Activated CD4-positive, alpha-beta T cell treated with anti-CD3 and anti-CD28 coated beads for 24 hours (primary cell): ENCODE measurements at regions not wholly inside any gene's neighbourhood (a gene's known extent, or its start where the extent isn't known, plus 50 kb on each side); places are given as distances from the start of the nearest gene placed in this dataset.

Experiments used
- DNase-seq, 2 donors: peaks; one replicate each; pipeline ENCODE4 v3.0.0-alpha.2; 2020; ENCODE audit warnings: low read depth in 2 of 2

- no peak for DNase-seq
Measured at GRCh38 chr13:105251293-105251692, 1284.2 kb downstream of the EFNB2 start.

DNA sequence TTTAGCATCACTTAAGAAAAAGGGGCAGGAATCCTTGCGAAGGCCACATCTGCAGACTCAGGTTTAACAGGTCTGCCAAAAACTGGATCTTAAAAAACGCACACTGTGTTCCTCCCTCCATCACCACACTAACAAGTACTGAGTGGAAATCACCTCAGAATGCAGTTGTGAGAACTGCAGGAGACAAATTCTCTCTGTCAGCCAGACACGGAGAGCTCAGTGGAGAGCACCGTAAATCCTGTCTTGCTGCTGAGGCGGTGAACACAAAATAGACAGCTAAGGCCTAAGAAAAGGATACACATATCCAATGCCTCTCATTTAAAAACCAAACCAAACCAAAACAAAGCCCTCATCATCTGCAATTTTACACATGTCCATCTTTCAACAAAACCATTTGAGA lies 1287.6 kb downstream of the EFNB2 start:
- DNase-seq: no peak

DNA sequence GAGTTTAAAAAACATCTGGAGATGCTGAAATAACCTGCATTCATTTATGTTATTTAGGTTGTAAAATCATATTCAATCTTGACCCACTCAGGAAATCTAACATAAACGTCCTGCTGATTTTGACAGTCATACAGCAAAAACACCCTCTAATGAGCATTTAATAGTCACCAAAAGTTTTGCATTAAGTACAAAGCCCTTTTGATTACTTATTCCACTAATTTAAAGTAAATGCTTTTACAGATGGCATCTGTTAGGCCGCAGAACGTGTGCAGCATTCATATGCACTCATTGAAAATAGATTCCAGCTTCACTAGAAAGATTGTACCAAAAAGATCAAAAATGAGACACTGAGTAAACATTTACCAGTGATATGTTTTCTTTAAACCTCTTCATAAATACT lies 1295.1 kb downstream of the EFNB2 start:
- DNase-seq: no peak

GRCh38 chr13:105232439-105232838 lies 1303.0 kb downstream of the EFNB2 start:
- no peak for DNase-seq

GRCh38 chr13:105232006-105232405 lies 1303.5 kb downstream of the EFNB2 start:
- no peak for DNase-seq

DNA sequence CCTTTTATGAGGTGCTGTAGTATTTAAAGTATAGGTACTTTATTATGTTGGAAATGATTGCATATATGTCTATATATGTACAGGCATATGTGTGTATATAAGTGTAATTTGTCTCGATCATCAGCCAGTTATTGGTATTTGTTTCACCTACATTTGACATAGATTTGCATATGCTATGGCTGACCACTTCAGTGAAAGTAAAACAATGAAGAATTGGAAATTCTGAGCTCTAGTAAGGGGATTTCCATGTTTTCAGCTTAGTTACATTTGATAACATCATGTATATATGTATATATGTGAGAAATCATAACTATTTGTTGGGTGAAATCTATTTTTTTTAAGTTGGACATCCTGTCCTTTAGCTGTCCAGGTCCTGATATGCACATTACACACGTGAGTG lies 1303.9 kb downstream of the EFNB2 start:
- no peak for DNase-seq

- DNase-seq: no peak
Measured at GRCh38 chr13:105220881-105221280, 1314.6 kb downstream of the EFNB2 start.

- DNase-seq: no peak
Measured at GRCh38 chr13:105220063-105220462, 1315.4 kb downstream of the EFNB2 start.

DNA sequence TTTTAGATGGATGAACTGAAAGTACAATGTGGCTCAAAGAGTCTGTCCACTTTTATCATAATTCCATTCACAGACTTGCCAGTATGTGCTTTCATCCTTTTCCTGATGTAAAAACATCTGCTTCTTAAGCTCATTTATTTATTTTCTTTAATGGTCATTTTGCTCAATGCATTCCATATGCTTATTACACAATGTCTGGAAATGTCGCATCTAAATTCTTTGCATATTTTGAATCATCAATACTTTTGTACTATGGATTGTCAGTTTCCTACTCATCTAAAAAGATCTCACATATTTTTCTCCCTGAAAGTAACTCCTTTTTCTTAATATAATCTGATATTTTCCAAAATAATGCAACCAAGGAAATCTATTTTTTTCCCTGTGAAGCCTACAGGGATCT lies 1315.8 kb downstream of the EFNB2 start:
- no peak for DNase-seq

GRCh38 chr13:105213512-105213911 lies 1322.0 kb downstream of the EFNB2 start:
- no peak for DNase-seq

DNA sequence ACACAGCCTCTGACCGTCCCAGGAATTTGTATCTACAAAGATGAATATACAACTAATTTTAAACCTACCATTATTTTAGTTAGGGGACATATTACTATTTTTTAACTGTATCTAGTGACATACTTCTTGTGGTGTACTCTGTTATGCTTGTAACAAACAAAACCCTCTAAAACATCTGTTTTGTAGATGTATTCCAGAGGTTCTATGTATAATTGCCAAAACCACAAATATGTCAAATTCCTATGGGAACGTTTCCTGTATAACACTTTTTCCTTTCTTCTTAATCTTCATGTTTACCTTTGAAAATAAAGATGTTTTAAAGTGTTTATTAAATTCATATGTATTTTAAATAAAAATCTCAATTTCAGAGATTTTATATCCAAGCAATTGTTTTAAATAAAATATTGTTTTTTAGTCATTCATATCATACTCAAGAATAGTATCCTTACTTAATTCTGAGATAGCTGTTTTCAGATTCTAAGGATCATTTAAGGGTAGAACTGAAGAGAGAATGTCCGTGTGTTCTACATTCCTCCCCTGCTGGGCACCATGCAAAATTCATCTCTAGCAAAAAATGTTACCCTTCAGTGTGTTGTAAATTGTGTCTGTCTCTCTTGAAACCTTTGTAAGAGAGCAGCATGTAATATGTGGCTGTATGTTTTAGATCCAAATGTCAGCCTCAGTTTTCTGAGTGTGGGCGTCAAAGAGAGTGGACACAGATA lies 1327.7 kb downstream of the EFNB2 start:
- no peak for DNase-seq

DNA sequence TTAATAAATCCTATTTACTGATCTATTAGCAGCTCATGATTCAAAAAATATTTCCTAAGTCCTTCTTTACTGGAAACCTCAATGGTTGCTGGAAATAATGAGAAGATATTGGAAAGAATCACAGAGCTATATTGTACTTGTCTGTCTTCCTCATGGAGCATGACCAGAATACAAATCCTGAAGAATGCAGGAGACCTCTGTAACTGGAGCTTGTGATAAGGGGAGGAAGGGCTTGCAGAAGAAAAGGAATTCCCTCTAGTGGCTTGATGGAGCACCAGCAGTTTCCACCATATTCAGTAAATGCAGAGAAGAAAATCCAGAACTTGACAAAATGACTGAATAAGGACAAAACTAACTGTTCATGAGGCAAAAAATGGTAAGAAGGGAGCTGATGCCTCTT lies 1333.1 kb downstream of the EFNB2 start:
- DNase-seq: no peak

DNA sequence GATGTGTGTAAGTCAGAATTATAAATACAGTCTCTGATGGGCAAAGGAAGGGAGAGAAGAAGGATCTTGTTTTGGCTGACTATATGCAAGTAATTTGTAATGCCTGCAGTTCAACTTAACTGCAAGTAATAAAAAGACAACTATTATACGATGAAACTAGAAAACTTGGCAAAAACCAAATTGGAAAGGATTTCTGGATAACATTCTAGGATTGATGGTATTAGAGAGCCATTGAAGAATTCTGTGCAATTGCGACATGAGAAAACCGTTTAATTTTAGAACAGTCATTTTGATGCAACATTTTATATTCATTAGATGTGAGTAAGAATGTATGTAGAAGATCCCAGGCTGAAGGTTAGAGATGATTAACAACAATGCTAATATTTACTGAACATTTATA lies 1334.1 kb downstream of the EFNB2 start:
- DNase-seq: no peak

- DNase-seq: no peak
Measured at GRCh38 chr13:105200181-105200580, 1335.3 kb downstream of the EFNB2 start.

GRCh38 chr13:105196052-105196451 lies 1339.4 kb downstream of the EFNB2 start:
- no peak for DNase-seq

DNA sequence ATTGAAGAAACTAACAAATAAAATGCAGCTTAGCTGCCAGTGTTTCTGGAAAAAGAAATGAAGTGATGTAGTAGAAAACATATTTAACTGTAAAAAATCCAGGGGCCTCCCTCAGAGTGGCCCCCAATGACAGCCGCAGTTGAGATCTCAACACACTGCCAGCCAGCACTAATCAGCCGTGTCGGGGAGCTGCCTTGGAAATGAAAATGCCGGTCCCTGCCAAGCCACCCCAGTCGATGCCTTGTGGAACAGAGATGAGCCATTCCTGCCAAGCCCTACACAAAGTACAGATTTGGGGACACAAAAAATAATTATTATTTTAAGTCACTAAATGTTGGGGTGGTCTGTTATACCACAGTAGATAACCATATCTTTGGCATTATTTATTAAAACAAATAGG lies 1342.4 kb downstream of the EFNB2 start:
- no peak for DNase-seq

DNA sequence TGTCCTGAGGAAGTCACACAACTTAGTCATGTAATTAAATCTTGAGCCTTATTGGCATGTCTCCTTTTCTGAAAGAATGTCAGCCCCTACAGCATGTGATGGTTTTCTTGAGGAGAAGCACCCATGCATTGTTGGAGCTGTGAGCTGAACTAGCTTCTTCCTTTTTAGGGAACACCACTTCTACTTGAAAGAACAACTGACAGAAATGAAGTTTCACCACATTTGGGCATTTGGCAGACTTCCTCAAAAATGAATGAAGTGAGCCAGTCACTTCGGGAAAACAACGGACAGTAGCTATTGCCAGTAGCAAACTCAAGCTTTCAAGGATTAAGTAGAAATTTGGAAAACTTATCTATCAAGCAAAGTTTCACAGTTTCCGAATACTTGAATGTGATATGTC lies 1351.3 kb downstream of the EFNB2 start:
- DNase-seq: no peak

- no peak for DNase-seq
Measured at GRCh38 chr13:105177265-105177900, 1358.1 kb downstream of the EFNB2 start.

- no peak for DNase-seq
Measured at GRCh38 chr13:105170438-105170837, 1365.0 kb downstream of the EFNB2 start.

DNA sequence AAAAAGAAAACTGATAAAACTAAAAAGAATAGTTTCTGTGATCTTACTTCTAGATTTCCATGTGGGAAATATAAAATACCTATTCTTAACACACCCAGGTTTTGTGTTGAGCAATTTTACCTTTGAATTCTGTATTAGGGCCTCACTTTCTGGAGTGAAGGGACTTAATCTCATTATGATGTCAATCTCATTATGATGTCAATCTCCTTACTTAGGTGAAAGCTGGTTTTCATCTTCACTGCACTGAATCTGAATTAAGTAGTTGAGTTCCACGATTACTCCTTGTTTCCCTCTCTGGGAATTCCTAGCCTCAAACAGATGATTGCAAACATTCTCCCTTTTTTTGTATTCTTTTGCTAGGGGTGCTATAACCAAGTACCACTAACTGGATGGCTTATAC lies 1367.2 kb downstream of the EFNB2 start:
- no peak for DNase-seq

DNA sequence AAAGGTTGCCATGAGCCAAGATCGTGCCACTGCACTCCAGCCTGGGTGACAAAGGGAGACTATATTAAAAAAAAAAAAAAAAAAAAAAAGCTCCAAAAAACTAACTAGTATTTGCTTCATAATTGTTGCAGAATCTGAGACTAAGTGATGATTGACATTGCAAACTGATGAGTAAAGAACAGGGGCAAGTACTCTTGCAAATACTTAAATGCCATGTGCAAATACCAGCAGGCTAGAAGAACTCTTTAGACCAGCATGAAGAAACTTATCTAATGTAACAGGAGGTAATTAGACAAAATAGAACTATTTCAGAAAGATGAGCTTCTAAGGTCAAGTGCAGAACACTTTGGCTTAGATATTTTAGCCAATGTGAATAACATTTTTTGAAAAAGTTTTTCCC lies 1368.1 kb downstream of the EFNB2 start:
- DNase-seq: no peak

GRCh38 chr13:105165449-105166125 lies 1369.9 kb downstream of the EFNB2 start:
- DNase-seq: no peak

- DNase-seq: no peak
Measured at GRCh38 chr13:105159841-105160240, 1375.6 kb downstream of the EFNB2 start.
